ENCODE measurements at regions not wholly inside any gene's neighbourhood (a gene's known extent, or its start where the extent isn't known, plus 50 kb on each side); places are given as distances from the start of the nearest gene placed in this dataset.

DNA sequence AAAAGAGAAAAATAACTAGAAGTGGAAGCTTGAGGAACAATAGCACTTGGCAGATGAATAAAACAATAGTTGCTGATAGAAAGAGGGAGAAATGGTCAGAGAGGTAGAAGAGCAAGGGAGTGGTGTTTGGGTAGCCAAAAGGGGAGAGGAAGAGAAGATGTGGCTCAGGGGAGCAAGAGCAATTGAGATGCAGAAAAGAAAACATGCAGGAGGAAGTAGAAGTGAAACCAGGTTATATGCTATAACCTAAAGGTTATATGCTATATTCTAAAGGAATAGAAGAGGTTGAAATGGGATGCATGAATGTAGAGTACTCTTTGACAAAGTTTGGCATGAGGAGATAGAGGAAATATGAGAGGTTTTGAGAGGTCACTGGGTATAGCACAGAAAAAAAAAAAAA is 759.5 kb downstream of the SATB2 start:
- DNase-seq: no peak

DNA sequence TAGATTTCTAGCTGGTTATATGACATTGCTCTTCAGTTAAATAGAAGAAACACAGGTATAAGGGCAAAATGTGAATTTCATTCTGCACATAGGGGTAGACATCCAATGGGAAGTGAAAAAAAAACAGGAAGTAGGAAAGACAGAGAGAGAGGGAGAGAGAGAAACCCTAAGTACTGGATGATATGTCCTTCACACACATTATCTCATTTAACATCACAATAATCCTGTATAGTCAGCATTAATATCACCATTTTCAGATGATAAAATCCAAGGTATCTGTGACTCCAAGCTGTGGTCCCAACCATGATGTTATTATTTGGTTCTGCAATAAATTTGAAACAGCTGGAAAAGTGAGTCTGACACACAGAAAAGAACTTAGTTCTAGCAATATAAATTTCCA is 759.9 kb downstream of the SATB2 start:
- DNase-seq: no peak

DNA sequence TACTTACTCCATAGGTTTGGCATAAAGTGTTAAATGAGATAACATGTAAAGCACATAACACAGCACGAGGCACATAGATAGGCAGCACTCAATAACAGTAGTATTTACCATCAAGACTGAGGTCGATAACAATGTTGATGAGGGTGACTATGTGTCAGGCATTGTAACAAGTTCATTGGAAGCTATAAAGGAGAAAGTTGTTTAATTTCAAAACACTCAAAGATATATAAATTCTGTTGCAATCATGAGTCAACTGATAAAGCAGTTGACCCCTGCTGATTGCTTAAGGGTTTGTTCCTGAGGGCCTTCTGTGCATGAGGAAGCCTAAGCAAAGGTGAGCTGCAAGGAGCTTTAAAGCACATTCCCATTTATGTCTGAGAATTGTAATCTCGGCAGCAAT is 760.5 kb downstream of the SATB2 start:
- no peak for DNase-seq

DNA sequence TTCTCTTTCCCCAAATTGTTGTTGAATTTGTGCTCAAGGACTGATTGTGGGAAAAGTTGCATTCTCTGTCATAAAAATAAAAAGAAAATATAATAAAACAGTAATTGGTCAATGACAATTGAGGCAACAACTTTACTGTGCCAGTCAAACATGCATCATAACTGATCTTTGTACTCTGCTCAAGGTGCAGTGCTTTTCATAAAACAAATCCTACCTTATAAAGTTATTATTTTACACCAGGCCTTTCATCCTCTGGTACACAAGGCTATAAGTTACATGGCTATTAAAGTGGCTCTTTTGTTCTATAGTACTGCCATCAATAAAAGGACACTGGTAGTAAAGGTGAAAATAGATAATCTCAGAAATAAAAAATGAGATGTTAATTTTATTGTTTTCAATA is 761.9 kb downstream of the SATB2 start:
- DNase-seq: no peak

DNA sequence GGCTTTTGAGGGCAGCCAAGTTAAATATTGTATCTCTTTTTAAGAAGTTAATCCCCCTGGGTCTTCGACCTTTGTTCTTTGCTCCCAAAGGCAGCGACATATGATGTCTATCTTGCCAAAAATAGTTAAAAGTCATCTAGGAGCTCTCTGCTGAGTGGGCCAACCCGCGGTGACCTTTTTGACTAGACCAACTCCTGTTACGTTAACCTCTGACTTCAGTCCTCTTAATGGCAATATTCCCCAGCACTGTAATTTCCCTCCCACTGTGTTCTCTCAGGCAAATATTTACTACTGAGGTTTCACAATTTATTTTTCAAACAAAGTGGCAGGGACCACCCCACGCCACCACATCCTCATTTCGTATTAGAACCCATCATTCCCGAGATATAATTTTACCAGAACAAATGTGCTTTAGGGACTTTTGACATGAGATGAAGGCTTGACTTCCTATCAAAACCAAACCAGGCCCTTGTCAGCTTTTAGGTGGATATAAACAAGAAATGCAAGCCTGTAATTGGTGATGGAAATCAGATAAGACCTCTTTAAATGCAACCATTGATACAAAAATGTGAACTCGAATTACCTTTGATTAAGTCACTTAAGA is 764.7 kb downstream of the SATB2 start:
- DNase-seq: no peak

DNA sequence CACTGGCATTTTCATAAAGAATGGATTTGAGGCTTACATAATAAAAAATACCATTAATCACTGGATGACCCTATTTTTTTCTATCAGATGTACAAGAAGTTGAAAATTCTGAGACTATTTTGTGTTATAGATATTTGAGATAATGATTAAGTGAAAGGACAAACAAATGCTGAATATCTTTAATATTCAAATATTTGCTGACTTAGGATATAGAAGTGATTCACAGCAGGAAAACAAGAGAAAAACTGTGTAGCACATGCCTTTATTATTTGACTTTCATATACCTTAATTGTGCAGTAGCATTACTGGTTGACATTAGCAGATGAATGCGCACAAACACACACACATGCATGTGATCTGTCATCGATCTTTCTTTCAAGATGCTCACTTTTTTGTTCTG is 766.5 kb downstream of the SATB2 start:
- no peak for DNase-seq

DNA sequence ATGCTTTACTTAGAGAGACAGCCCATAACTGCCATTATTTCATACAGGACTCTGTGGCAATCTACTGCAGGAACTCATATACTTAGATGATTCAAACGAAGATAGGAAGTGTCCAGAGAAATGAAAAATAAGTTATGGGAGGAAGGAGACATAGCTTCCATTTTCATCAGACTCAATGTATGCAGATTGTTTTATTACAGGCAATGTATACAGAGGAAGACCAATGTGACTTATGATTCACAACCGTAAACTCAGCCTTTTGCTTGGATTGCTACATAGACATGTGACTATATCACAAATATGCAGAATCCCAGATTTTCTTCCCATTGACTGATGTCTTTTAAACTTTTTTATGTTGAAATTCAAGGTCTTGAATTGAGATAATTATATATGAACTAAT is 793.4 kb downstream of the SATB2 start:
- no peak for DNase-seq

DNA sequence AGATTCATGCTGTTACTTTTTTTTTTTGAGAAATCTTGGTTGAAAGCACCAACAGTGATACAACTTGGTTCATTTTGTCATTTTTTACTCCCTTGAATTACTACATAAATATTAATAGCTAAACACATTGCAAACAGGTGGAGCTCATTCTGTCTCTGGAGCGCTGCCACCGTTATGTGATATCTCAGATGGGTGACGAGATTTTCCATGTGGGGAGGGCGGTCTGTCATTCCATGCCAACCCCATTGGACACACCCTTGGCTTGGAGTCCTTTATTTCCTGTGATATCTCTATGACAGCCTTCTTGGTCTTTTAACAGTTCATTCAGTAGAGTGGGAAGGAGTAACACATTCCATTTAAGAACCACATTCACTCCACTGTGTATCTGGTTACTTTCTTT is 794.8 kb downstream of the SATB2 start:
- no peak for DNase-seq

DNA sequence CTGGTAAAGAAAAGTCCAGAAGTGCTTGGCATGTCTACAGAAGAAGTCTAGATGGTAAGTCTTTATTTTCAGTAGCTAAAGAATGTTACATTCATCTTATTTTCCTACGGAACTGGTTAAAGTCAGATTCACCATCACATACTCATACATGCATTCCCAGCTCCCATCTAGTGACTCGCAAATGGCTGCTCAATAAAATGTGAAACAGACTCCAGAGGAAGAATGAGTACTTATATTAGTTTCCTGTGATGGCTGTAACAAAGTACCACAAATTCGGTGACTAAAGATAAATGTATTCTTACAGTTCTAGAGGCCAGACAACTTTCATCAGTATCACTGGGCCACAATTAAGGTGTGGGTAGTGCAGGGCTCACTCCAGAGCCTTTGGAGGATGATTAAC is 797.2 kb downstream of the SATB2 start:
- DNase-seq: no peak

DNA sequence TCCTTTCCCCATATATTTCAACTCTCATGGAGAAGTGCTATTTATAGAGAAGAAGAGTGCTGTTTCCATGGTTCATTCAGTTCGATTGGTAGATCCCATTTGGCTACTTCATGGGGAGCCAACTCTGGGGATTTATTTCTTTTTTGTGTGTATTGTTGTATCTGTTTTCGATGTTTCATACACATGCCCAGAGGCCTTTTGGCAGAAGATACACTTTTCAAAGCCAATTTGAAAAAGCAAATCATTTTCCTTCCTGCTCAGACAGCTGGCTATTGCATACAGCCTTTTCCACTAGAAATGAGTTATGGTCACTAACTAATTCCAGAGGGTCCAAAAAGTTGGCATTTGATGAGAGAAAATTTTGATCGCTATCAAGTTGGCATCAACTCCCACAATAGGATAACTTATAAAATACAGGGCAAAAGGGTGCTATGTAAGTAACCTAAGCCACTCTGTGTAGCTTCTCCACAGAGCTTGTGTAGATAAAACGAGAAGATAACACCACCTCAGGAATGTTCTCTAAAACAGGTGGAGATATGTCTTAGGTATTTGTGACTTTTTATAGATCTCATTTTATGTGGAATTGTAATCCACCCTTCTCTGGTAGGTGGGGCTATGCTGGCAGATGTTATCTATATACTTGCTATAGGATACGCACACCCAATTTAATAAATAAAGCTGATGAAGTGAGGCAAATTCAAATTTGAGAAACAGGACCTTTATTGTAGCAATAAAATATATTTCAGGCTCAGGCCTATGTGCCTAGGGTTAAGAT is 798.5 kb downstream of the SATB2 start:
- DNase-seq: no peak

DNA sequence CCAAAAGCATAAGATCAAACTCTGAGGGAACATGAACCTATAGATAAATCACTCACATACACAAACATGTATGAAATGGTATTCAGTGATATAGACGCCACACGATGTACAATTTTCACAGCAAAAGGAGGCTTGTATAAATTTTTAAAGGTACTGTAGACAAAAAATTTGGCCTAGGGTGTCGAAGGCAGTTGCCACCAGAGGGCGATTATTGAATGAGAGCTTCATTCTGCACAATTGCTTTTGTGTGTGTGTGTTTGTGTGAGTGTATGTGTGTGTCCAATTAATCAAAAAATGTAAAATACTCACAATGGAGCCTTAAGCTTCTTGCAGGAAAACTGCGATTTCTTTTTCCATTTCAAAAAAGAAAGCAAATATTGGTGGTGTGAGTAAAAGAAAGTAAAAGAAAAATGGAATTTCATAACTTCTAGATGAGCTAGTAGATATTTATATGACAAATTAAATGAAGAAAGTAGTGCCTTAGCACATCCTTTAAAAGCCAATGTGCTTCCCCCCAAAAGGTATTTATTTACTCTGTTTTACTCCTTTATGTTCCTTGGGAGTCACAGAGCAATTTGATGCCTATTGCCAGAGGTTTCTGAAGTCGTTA is 800.1 kb downstream of the SATB2 start:
- no peak for DNase-seq

DNA sequence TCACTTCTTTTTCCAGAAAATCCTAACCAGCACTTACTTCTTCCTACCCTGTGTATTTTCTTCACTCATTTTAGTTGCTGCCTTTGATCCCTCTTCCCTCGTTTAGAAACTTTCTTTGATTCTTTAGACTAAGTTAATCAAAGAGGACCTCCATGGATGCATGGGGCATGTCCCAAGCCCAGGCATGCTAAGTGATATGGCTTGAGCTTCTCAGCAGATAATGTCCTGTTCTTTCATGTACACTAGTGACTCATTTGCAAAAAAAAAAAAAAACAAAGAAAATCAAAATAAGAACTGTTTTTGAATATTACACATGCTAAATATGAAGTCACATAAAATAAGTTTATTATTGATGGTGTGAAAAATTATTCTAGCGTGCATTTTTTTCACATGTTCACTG is 800.9 kb downstream of the SATB2 start:
- no peak for DNase-seq

DNA sequence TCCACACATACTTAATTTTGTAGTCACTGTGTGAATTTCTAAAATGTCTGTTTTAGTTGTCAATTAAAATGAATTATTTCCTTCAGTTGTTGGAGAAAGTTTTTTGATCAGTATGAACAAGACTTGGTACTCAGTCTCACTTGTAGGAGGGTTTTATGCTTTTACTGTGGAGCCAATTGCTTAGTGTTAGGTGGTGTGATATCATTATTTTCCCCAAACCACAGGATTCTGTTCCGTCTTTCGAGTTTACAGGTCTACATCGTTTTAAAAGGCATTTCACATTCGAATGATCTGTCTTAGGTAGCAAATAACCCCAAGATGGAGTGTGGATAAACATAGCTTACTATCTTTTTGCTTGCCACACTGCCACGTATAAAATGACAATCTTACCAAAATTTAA is 803.1 kb downstream of the SATB2 start:
- DNase-seq: no peak

DNA sequence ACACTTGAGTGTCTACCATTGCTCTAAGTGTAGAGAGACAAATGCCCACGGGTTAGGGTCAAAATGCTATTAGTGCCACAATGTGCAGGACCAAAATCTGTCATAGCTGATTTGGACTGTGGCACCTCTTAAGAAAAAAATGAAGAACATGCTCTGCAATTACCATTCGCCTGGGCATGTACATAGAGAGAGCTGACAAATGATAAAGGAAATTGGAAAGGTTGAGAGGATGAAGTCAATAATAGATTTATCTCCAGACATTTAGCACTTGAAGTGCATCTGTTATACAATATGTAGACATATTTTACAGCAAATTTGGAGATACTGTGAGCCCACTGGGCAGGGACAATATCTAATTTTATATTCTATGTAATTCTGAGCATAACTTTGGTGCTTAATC is 804.4 kb downstream of the SATB2 start:
- DNase-seq: no peak

DNA sequence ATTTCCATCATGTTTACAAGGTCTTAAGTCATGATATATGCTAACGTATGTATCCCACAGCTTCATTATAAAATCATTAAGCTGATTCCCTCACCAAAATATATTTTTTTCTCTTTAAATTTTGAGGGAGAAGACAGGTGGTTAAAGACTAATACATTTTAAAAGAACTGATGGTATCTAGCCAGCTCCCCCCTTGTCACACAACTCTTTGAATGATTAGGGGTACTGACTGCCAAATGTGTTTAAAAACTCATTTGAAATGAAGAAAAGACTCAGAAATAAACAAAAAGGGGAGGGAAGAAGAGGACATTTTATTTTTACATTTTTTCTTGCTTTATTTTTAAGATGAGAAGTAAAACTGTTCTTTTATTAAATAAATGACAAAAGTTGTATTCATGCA is 805.3 kb downstream of the SATB2 start:
- DNase-seq: no peak

DNA sequence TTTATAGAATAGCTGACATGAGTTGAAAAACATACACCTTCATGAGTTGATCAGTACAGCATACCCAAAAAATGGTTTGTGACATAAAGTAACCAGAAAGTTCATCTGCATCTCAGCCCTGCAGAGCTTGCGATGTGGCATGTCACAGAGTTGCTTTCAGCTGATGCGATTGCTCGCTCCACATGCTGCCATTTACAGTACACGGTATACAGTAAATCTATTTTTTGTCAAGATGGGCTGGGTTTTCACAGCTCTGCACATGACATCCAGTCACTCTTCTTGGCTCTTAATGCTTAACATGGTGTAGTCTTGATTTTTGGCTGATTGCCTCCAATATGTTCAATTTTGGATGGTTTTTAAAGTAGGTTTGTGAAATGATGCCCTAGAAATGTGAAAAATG is 811.9 kb downstream of the SATB2 start:
- no peak for DNase-seq

DNA sequence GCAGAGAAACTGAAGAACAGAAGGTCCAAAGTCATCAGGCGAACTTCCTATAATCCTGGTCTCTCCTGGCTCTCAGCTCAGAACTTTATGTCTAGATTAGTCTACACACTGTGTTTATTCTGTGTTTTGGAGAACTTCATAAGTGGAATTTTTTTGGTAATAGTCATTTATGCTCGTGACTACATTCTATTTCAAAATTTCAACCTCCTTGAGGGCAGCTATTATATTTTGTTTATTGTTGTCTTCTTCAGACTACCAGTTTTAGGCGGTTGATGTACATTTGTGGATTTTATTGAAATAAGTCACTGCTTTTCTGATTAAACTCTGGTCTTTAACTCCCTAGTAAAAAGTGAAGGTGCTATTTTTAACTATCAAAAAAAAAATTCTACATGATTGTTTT is 816.6 kb downstream of the SATB2 start:
- DNase-seq: no peak

DNA sequence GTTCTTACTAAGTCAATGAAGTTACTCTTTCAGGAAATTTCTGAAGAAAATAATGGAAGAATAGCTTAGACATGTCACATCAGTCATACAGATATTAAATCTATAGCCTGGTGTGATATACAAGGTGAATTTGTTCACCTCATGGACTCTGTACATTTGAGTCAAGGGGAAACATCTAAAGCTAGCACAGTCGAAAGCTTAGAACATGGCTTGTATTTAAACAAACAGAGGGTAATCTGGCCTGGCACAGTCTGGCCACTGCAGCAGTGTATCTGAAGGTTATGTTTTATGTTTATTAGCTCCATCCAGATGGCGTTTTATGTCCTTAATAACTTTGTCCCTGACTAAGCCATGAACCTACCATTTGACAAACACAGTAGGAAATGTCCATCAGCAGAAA is 817.3 kb downstream of the SATB2 start:
- no peak for DNase-seq

DNA sequence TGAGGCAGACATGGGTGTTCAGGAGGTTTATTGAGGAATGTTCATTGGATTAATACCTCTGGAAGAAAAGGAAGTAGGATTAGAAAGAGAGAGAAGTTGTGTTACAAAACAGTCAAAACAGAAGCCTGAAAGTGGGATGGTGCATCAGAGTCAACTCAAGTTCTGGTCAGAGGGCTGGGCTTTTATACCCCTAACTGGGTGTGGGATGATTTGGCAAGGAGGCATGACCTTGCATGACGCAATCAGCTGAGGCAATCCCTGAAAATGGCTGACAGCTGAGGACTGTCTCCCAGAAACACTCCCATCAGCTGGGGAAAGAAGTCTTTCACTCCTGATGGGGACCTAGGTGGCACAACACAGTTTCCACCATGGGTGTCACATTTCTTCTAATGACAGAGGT is 818.2 kb downstream of the SATB2 start:
- no peak for DNase-seq

DNA sequence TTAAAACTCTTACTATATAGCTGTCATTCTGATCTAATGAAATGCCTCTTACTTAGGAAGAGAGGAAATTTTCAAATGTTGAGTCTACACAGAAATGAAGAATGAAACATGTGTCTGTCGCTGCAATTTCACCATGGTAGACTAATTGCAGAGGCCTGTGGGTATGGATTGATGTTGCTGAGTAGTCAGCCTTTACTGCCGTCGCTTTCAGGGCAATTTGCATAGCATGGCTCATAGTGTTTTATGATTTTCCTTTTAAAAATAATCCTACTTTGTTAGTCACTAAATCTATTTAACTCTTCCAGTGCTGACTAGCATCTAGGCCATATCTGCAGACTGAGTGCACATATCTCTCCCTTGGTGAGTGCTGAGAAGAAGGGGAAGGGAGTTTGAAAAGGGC is 819.2 kb downstream of the SATB2 start:
- no peak for DNase-seq

DNA sequence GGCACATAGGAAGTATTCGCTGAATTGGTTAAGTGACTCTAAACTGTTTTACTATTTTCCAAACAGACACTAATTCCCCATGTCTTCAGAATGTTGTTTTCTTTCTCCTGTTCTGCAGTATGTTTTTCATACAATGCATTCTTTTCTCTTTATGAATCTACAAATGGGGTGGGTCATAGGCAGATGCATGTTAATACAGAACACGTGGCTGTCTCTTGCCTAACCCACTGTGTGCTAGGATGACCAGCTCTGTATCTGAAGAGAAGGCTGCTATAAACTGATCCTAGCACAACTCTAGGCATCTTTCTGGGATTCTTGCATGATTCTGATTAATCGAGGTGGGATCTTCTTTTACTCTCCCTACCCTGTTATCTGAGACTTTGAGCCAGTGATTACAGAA is 826.0 kb downstream of the PLCL1 start:
- no peak for DNase-seq

DNA sequence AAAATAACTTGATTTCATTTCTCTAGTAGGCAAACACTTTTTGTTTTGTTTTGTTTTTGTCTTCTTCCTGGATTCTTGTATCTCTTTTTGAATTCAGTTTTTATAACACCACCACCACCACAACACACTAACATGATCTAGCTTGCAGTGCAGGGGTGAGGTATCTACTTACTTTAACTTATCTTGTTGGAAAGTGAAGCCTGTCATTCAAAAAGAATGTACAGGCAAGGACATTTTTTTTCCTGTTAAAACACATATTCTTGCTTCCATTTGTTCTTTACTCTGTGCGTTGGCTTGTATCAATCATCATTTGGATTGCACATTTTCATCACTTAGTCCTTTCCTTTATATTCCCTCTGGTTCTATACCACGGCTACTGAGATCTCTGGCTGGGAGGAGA is 824.2 kb downstream of the PLCL1 start:
- no peak for DNase-seq

DNA sequence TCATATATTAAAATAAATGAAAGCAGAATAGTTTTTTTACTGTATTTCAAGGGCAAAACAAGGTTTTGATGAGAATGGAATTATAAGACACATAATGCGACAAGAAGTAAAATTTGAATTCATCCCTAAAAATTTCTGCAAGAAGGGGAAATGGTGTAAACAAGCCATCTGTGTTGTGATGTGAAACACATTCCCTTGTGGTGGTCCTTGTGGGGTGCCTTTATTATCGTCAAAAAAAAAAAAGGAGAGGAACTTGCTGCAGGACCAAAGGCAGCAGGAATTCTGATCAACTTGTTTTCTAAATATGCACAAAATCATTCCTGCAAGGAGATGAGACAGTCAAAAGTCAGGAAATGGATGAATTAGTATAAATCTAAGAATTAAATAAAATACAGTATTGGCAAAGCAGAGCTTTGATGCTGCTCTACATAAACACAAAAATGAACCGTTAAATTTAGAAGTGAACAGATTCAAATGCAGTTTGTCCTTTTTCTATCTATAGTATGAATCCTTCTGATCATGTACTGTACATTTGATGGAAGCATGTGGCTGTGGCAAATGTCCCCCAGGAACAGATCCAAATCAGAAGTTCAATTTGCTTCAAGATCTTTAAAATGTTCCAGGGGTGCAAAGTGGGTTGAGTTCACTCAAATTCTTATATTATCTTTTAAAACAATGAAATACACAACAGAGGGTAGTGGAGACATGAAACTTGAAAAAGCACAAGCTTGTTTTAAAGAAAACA is 818.8 kb downstream of the PLCL1 start:
- no peak for DNase-seq

DNA sequence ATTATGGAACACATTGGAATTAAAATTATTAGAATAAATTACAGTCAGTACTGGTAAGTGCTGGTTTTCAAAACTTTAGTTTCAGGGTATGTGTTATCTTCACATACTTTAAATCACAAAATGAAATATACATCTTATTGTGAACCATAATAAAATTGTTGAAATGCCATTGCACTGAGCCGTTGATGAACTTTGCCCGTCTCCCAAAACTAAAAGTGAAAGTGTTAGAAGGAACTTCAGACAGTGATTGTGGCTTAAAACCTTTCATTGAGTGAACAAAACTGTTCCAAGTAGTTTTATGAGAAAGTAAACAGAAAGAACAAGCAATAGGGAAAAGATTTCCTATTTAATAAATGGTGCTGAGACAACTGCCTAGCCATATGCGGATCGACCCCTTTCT is 811.6 kb downstream of the PLCL1 start:
- DNase-seq: no peak

Data from GF-D8 (cell line).